HUES64 (cell line): ENCODE measurements at regions not wholly inside any gene's neighbourhood (a gene's known extent, or its start where the extent isn't known, plus 50 kb on each side); places are given as distances from the start of the nearest gene placed in this dataset.
"Not testable (repeated sequence)": the region's sequence is repeated elsewhere in the genome, so short reads cannot be mapped to it uniquely, and the experiment has no call there.

ENCODE experiments used
- H3K27ac ChIP-seq: 2 replicates; pipeline ENCODE4 v1.7.0; 2013; ENCODE audit warnings: low read depth, low read length, inconsistent platforms
- H3K27me3 ChIP-seq: 2 replicates; pipeline ENCODE4 v1.6.1; 2013; ENCODE audit warnings: mild to moderate bottlenecking, low read length; ENCODE audit not compliant: insufficient read depth
- H3K36me3 ChIP-seq: 2 replicates; pipeline ENCODE4 v1.6.1; 2013; ENCODE audit warnings: mild to moderate bottlenecking, low read length; ENCODE audit not compliant: insufficient read depth
- H3K4me1 ChIP-seq: 2 replicates; pipeline ENCODE4 v1.6.1; 2013; ENCODE audit warnings: mild to moderate bottlenecking, low read length, moderate library complexity; ENCODE audit not compliant: insufficient read depth
- H3K4me3 ChIP-seq: 2 replicates; pipeline ENCODE4 v1.5.1; 2013; ENCODE audit warnings: mild to moderate bottlenecking, low read length, moderate library complexity
- H3K9ac ChIP-seq: 2 replicates; pipeline ENCODE4 v1.6.1; 2013; ENCODE audit warnings: mild to moderate bottlenecking, low read depth, low read length
- H3K9me3 ChIP-seq: 2 replicates; pipeline ENCODE4 v1.6.1; 2013; ENCODE audit warnings: low read depth, low read length; ENCODE audit not compliant: insufficient read depth
- WGBS: fragments of 150-250, 120-280 bp; methylation state at CpG from one replicate; pipeline ENCODE4 v1.1.7; 2013; ENCODE audit warnings: missing lambda C conversion rate; 5-methylcytosine and 5-hydroxymethylcytosine counted together

DNA sequence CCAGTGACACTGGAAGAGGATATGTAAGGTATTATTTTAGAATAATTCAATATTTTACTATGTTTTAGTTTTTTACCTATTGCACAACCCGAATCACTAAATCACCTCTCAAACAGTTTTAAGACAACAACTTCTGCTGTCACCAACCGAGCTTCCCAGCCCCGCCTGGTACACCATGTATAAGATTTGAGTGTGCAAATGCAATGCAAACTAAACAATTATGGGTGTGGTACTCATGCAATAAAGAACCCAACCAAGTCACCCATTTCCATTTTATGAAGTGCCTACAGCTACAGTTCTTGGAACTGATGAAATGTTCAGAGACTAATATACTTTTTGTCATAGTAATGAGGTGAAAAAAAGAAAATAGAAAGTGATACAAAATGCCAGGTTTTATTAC, 256.2 kb downstream of the TAFA4 start:
- Histone ChIP-seq H3K9me3 (no peaks in the 10 kb centered on the region), H3K4me3 (no peak overlapping the region), H3K4me1 (no peaks in the 10 kb centered on the region), H3K9ac (no peak overlapping the region), H3K36me3 (no peaks in the 10 kb centered on the region), H3K27me3 (no peaks in the 10 kb centered on the region), H3K27ac (no peak overlapping the region)
- WGBS: 100% methylated on average over 2 of the region's 3 CpGs

DNA sequence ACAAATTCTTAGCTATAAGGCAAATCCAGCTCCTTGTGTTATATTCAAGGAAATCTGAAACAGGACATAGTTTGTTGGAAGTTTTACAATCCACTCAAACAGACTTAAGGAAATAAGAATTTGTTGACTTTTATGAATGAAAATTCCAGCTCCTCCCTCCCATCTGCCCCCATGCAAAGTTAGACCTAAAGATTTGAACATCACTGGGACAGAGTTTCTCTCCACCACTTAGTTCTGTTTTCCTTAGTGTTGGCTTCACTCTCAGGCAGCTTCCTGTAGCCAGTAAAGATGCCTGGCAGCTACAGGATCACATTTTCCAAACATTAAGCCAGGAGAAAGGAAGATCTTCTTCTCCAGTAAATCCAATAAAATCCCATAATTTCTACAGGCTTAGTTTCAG, 265.0 kb downstream of the TAFA4 start:
- H3K4me3 ChIP-seq: no peak overlapping the region
- no peak overlapping the region for H3K9ac ChIP-seq
- no peaks in the 10 kb centered on the region for H3K27me3 ChIP-seq
- H3K36me3 ChIP-seq: no peaks in the 10 kb centered on the region
- peaks cover 23% of the 10 kb centered on the region for H3K4me1 ChIP-seq
- H3K27ac ChIP-seq: no peak overlapping the region
- no peaks in the 10 kb centered on the region for H3K9me3 ChIP-seq

DNA sequence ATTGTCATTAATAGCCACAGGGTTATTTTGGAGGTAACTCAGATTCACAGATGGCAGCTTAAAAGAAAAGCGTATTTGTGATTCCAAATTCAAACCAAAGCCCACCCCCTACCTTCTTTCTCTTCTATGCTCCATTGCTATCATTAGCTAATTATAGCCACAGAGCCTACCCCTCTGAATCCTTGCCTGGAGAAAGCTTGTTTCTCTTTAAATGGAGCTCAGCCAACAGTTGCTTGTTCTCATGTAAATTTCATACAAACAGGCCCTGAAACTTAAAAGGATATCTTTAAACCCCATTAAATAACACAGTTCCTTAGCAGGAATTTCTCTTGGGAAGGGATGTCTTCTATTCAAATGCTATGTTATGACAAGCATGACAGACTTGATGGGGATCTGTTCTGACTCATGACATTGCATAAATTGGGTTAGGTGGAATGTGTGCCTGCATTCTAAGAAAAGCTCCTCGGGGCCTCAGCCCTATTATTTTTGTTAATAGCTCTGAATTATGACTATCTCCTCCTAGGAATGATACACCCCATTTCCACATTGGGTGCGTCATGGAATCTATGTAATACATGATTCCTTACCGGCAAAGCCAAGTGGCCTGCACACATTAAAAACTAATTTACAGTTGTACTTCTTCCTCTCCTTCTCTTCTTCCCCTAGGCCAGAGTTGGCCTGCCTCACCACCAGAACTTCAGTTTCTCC, 265.8 kb downstream of the TAFA4 start:
- no peak overlapping the region for H3K9ac ChIP-seq
- 78% methylated on average over 4 of the region's 4 CpGs for WGBS
- H3K27ac ChIP-seq: peak overlapping the region; percentile 50; the same call in 1 of the 2 replicates
- H3K4me1 ChIP-seq: peaks cover 23% of the 10 kb centered on the region
- H3K27me3 ChIP-seq: no peaks in the 10 kb centered on the region
- H3K9me3 ChIP-seq: no peaks in the 10 kb centered on the region
- no peaks in the 10 kb centered on the region for H3K36me3 ChIP-seq
- H3K4me3 ChIP-seq: no peak overlapping the region

GRCh38 chr3:68664276-68664675, 268.1 kb downstream of the TAFA4 start:
- Histone ChIP-seq H3K4me1 (peaks cover 23% of the 10 kb centered on the region), H3K36me3 (no peaks in the 10 kb centered on the region), H3K27me3 (no peaks in the 10 kb centered on the region), H3K4me3 (no peak overlapping the region), H3K9me3 (no peaks in the 10 kb centered on the region), H3K27ac (no peak overlapping the region), H3K9ac (no peak overlapping the region)
- WGBS: 96% methylated on average over 1 of the region's 1 CpG

- H3K4me1 ChIP-seq: peaks cover 23% of the 10 kb centered on the region
- no peak overlapping the region for H3K9ac ChIP-seq
- no peaks in the 10 kb centered on the region for H3K27me3 ChIP-seq
- H3K27ac ChIP-seq: no peak overlapping the region
- WGBS: 100% methylated on average over 1 of the region's 1 CpG
- H3K36me3 ChIP-seq: no peaks in the 10 kb centered on the region
- H3K9me3 ChIP-seq: no peaks in the 10 kb centered on the region
- no peak overlapping the region for H3K4me3 ChIP-seq
Observed at GRCh38 chr3:68662176-68662575, 270.2 kb downstream of the TAFA4 start.

GRCh38 chr3:68650657-68651056, 281.7 kb downstream of the TAFA4 start:
- H3K9me3 ChIP-seq, H3K4me3 ChIP-seq, H3K27me3 ChIP-seq, H3K4me1 ChIP-seq, H3K27ac ChIP-seq, H3K9ac ChIP-seq, H3K36me3 ChIP-seq: not testable (repeated sequence)
- 100% methylated on average over 1 of the region's 3 CpGs for WGBS

DNA sequence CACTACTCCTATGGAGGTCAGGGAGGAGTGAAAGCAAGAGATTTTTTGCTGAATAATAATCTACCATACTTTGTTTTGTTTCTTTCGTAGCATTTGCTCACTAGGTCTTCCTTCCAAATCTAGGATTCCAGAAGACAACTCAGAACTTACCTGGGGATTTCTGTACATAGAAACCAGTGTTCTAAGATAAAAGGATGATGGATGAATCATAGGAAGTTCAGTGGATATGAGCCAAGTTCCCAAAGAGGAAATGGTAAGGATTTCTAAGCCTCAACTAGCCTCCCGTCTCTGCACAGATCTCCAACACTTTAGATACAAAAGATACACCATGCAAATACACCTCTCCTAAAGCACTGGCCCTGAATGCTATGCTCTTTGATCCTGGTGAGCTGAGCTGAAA, 283.9 kb downstream of the TAFA4 start:
- Histone ChIP-seq H3K27me3 (no peaks in the 10 kb centered on the region), H3K36me3 (no peaks in the 10 kb centered on the region), H3K4me3 (no peak overlapping the region), H3K27ac (no peak overlapping the region), H3K9ac (no peak overlapping the region), H3K4me1 (no peaks in the 10 kb centered on the region), H3K9me3 (no peaks in the 10 kb centered on the region)
- WGBS: 83% methylated on average over 2 of the region's 2 CpGs

DNA sequence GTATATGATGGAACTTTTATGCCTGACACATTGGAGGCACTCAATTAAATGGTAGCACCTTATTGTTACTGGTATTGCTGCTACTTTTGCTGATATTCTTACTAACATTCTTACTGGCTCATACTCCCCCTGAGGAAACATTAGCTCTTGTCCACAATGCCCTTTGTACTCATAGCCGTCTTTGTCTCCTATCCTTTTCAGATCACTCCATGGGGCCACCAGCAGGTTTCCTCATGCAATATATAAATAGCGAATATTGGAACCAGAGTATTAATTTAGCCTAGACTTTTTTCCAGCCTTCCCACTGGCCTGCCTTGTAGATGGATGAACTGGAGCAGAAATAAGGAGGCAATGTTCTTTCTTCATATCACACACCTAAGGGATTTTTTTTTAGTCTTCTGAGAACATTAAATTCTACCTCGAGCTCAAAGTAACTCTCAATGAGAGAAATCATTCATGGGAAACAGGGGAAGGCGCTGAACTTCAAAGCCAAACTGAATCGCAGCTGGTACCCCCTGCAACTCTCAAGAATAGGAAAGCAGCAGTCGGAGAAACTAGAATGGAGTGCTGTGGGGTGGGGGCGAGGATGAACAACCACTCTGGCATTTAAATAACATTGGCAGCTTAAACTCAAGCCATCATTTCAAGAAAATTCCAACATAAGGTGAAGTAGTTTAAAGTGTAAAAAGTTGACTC, 300.3 kb downstream of the TAFA4 start:
- 3% methylated on average over 4 of the region's 7 CpGs for WGBS
- H3K4me1 ChIP-seq: peaks cover 24% of the 10 kb centered on the region

GRCh38 chr3:68620211-68620610, 312.1 kb downstream of the TAFA4 start:
- Histone ChIP-seq H3K4me1 (no peaks in the 10 kb centered on the region), H3K9ac (no peak overlapping the region), H3K4me3 (no peak overlapping the region), H3K36me3 (no peaks in the 10 kb centered on the region), H3K27me3 (no peaks in the 10 kb centered on the region), H3K9me3 (no peaks in the 10 kb centered on the region; the same call in 1 of the 2 replicates), H3K27ac (no peak overlapping the region)
- WGBS: 98% methylated on average over 6 of the region's 6 CpGs

More for the DNA sequence above, 300.3 kb downstream of the TAFA4 start:
- peak overlapping the region; percentile 36 for H3K4me3 ChIP-seq
- peak overlapping the region; percentile 85; the same call in 1 of the 2 replicates for H3K27ac ChIP-seq
- no peaks in the 10 kb centered on the region for H3K36me3 ChIP-seq
- peaks cover 2% of the 10 kb centered on the region; the same call in 1 of the 2 replicates for H3K9me3 ChIP-seq
- peak overlapping the region; percentile 13; the same call in 1 of the 2 replicates for H3K9ac ChIP-seq
- H3K27me3 ChIP-seq: no peaks in the 10 kb centered on the region

DNA sequence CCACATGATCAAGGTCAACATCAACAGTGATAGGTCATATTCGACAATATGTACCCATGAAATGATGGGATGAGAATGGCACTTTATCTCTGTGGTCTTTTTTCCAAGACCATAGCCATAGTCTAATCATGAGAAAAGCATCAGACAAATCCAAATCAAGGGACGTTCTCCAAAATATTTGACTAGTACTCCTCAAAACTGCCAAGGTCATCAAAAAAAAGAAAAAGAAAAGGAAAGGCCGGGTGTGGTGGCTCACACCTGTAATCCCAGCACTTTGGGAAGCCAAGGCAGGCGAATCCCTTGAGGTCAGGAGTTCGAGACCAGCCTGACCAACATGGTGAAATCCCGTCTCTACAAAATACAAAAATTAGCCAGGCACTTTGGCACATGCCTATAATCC, 318.3 kb downstream of the TAFA4 start:
- H3K27ac ChIP-seq: no peak overlapping the region
- peaks cover 12% of the 10 kb centered on the region for H3K9me3 ChIP-seq
- no peaks in the 10 kb centered on the region for H3K36me3 ChIP-seq
- no peaks in the 10 kb centered on the region for H3K4me1 ChIP-seq
- no peak overlapping the region for H3K9ac ChIP-seq
- H3K27me3 ChIP-seq: no peaks in the 10 kb centered on the region
- H3K4me3 ChIP-seq: no peak overlapping the region
- WGBS: 94% methylated on average over 6 of the region's 6 CpGs

DNA sequence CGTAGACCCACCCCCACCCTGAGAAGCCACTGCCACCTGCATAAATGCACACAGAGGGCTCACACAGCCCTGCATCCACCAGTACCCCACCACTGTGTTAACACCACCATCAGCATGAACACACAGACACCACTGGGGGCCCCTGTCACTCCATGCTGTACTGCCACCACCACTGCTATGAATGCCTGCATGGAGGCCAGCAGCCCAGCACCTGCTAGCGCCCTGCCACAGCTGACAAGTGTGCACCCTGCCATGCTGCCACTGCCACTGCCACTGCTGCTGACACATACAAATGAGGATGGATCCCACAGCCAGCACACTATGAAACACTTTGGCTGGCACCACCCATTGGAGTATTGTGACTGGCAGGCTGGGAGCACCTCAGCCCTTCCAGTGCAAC, 361.0 kb downstream of the TAFA4 start:
- H3K9me3 ChIP-seq: no peaks in the 10 kb centered on the region
- H3K9ac ChIP-seq: no peak overlapping the region
- H3K27ac ChIP-seq: no peak overlapping the region
- WGBS: 98% methylated on average over 2 of the region's 2 CpGs
- no peaks in the 10 kb centered on the region for H3K27me3 ChIP-seq
- no peaks in the 10 kb centered on the region for H3K36me3 ChIP-seq
- 0 out of 2 replicates have a peak, but pooled peaks cover 2% of the 10 kb centered on the region for H3K4me1 ChIP-seq
- H3K4me3 ChIP-seq: no peak overlapping the region
